Esophagus squamous epithelium (tissue), 5 donors: ENCODE measurements at regions not wholly inside any gene's neighbourhood (a gene's known extent, or its start where the extent isn't known, plus 50 kb on each side); places are given as distances from the start of the nearest gene placed in this dataset.

ENCODE experiments used
- DNase-seq: peaks from one replicate; lab custom pipeline; 2025; lab: John Stamatoyannopoulos, UW
- H3K27ac ChIP-seq, 4 donors: fragments of 200-600 bp; sonication (generic); one replicate each; pipeline ENCODE4 v1.5.1; 2016 to 2019; ENCODE audit warnings: mild to moderate bottlenecking in 1 of 4
- H3K27me3 ChIP-seq, 4 donors: fragments of 200-600 bp; sonication (generic); 1 replicate in 3 of 4; 2 replicates in 1 of 4; pipeline versions ENCODE4 v1.5.1 to v1.6.0; 2017 to 2021; ENCODE audit warnings: antibody characterized with exemption in 1 of 4
- H3K36me3 ChIP-seq, 3 donors: fragments of 200-600 bp; sonication (generic); one replicate each; pipeline ENCODE4 v1.5.1; 2016 to 2019
- H3K4me1 ChIP-seq, 3 donors: fragments of 200-600 bp; sonication (generic); one replicate each; pipeline ENCODE4 v1.5.1; 2017 to 2019
- H3K4me3 ChIP-seq, 4 donors: fragments of 200-600 bp; sonication (generic); 1 replicate in 3 of 4; 2 replicates in 1 of 4; pipeline ENCODE4 v1.5.1; 2016 to 2019; ENCODE audit warnings: mild to moderate bottlenecking in 2 of 4, moderate library complexity in 1 of 4
- H3K9me3 ChIP-seq, 3 donors: fragments of 200-600 bp; sonication (generic); one replicate each; pipeline ENCODE4 v1.5.1; 2016 to 2019
- CTCF ChIP-seq, 6 experiments: fragments of 450-650 bp in 4 of 6; fragments of 200-600 bp in 2 of 6; sonication (generic) in 2 of 6; IDR thresholded peaks; one replicate each; pipeline ENCODE4 v1.5.1; 2016 to 2019; ENCODE audit warnings: antibody characterized with exemption in 6 of 6, mild to moderate bottlenecking in 4 of 6, moderate library complexity in 4 of 6
- POLR2A ChIP-seq, 4 donors: fragments of 450-650 bp; IDR thresholded peaks; one replicate each; pipeline ENCODE4 v1.6.1; 2017; ENCODE audit warnings: antibody characterized with exemption in 4 of 4, mild to moderate bottlenecking in 4 of 4, moderate library complexity in 3 of 4
- WGBS, 2 donors: methylation state at CpG; one replicate each; pipeline ENCODE4 v1.1.5; 2018; 5-methylcytosine and 5-hydroxymethylcytosine counted together
- intact Hi-C: fragments of 100-400 bp; cut with DNase I; formaldehyde crosslinking; loops from one replicate; pipeline ENCODE4 v1.15.0; 2022
- donor health status: DM: yes; HTN: yes; CAD: no.

- no CpG with 5 or more reads among the region's 1 CpG for WGBS, 2 donors
Measured at GRCh38 chrY:21259707-21260106, 251.4 kb upstream of the RBMY1B start.

GRCh38 chrY:21260325-21260724 lies 250.8 kb upstream of the RBMY1B start:
- Histone ChIP-seq H3K4me1 (no peaks in the 10 kb centered on the region), H3K9me3 (no peaks in the 10 kb centered on the region), H3K27ac (no peak overlapping the region), H3K4me3 (no peak overlapping the region), H3K36me3 (no peaks in the 10 kb centered on the region), H3K27me3 (no peaks in the 10 kb centered on the region)
- DNase-seq: no peak
- 71% methylated on average over 1 of the region's 4 CpGs; no CpG with 5 or more reads in 1 of the 2 donors for WGBS, 2 donors
- TF ChIP-seq CTCF (IDR thresholded peaks at IDR 0.05): peak in 1 of 6 experiments; percentile 19
- no peak for TF ChIP-seq POLR2A (IDR thresholded peaks at IDR 0.05)
- intact Hi-C loops: no loop called here

More at GRCh38 chrY:21259707-21260106, 251.4 kb upstream of the RBMY1B start:
- H3K9me3 ChIP-seq: no peaks in the 10 kb centered on the region
- no peaks in the 10 kb centered on the region for H3K36me3 ChIP-seq
- H3K4me3 ChIP-seq: no peak overlapping the region
- H3K27ac ChIP-seq: no peak overlapping the region
- H3K27me3 ChIP-seq: no peaks in the 10 kb centered on the region
- H3K4me1 ChIP-seq: no peaks in the 10 kb centered on the region
- no peak for TF ChIP-seq POLR2A (IDR thresholded peaks at IDR 0.05)
- DNase-seq: no peak
- intact Hi-C loops: no loop called here

GRCh38 chrY:21261158-21261557 lies 250.0 kb upstream of the RBMY1B start:
- no peak for DNase-seq
- Histone ChIP-seq H3K4me3 (no peak overlapping the region), H3K4me1 (no peaks in the 10 kb centered on the region), H3K36me3 (no peaks in the 10 kb centered on the region), H3K27me3 (no peaks in the 10 kb centered on the region), H3K27ac (no peak overlapping the region), H3K9me3 (no peaks in the 10 kb centered on the region)
- intact Hi-C loops: no loop called here
- 81% methylated on average over 4 of the region's 4 CpGs; no CpG with 5 or more reads in 1 of the 2 donors for WGBS, 2 donors
- TF ChIP-seq CTCF (IDR thresholded peaks at IDR 0.05): no peak
- no peak for TF ChIP-seq POLR2A (IDR thresholded peaks at IDR 0.05)

GRCh38 chrY:21266751-21267150 lies 244.4 kb upstream of the RBMY1B start:
- H3K4me3 ChIP-seq: no peak overlapping the region
- H3K36me3 ChIP-seq: no peaks in the 10 kb centered on the region
- H3K4me1 ChIP-seq: no peaks in the 10 kb centered on the region
- no peak overlapping the region for H3K27ac ChIP-seq
- H3K9me3 ChIP-seq: no peaks in the 10 kb centered on the region
- no peak for TF ChIP-seq POLR2A (IDR thresholded peaks at IDR 0.05)
- no peak for TF ChIP-seq CTCF (IDR thresholded peaks at IDR 0.05)
- H3K27me3 ChIP-seq: no peaks in the 10 kb centered on the region
- intact Hi-C loops: no loop called here
- no peak for DNase-seq

GRCh38 chrY:21267164-21267563 lies 244.0 kb upstream of the RBMY1B start:
- no peak for TF ChIP-seq POLR2A (IDR thresholded peaks at IDR 0.05)
- TF ChIP-seq CTCF (IDR thresholded peaks at IDR 0.05): no peak
- DNase-seq: no peak
- no peaks in the 10 kb centered on the region for H3K4me1 ChIP-seq

GRCh38 chrY:21287769-21288168 lies 223.4 kb upstream of the RBMY1B start:
- no peaks in the 10 kb centered on the region for H3K27me3 ChIP-seq
- no peak for DNase-seq
- H3K4me1 ChIP-seq: no peaks in the 10 kb centered on the region
- intact Hi-C loops: no loop called here
- TF ChIP-seq CTCF (IDR thresholded peaks at IDR 0.05) (no peak), POLR2A (IDR thresholded peaks at IDR 0.05) (no peak)
- no peak overlapping the region for H3K27ac ChIP-seq
- H3K4me3 ChIP-seq: no peak overlapping the region
- no peaks in the 10 kb centered on the region for H3K36me3 ChIP-seq
- H3K9me3 ChIP-seq: no peaks in the 10 kb centered on the region
- WGBS, 2 donors: 80% methylated on average over 4 of the region's 4 CpGs; no CpG with 5 or more reads in 1 of the 2 donors

More at GRCh38 chrY:21267164-21267563, 244.0 kb upstream of the RBMY1B start:
- H3K27me3 ChIP-seq: no peaks in the 10 kb centered on the region
- no peak overlapping the region for H3K4me3 ChIP-seq
- no peak overlapping the region for H3K27ac ChIP-seq
- intact Hi-C loops: no loop called here
- 44% methylated on average over 1 of the region's 1 CpG; no CpG with 5 or more reads in 1 of the 2 donors for WGBS, 2 donors
- no peaks in the 10 kb centered on the region for H3K9me3 ChIP-seq
- no peaks in the 10 kb centered on the region for H3K36me3 ChIP-seq
